HL-60 (cell line): ENCODE measurements at regions not wholly inside any gene's neighbourhood (a gene's known extent, or its start where the extent isn't known, plus 50 kb on each side); places are given as distances from the start of the nearest gene placed in this dataset.

Source experiments
- REST ChIP-seq: IDR thresholded peaks from 2 replicates; pipeline ENCODE4 v1.6.1; 2012; ENCODE audit warnings: low read depth; ENCODE audit not compliant: insufficient replicate concordance
- TF ChIP-seq, protein P1 (sequence below): IDR thresholded peaks from one replicate; pipeline ENCODE4 v1.5.1; 2011; ENCODE audit warnings: low read length, control low read depth, inconsistent platforms; ENCODE audit not compliant: insufficient read depth

DNA sequence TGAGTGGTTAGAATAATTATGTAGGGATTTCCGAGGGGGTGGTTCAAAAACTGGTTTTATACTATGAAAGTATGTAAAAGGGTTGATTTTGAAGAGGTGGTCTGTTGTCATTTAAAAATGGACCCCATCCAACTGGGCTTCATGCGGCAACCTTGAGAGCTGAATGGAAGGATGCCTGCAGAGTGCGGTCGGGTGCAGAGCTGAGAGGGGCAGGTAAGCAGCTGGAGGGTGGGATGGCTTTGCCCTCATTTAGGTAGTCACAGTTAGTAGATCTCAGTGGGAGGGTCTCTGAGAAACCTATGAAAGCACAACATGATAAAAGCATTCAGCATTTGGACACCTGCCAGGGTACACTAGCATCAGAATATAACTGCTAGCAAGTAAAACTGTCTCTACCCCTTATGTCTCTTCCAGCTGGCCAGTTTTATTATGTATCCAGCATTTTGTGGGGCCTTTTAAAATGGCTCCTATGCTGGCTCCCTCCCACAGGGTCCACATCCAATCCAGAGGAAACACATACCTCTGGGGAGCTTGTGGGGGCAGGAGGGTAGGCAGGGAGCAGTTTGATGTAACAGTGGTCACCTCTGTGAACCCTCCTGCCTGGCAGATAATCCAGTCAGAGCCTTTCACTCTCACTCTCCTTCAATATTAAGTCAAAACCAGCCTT is 75.9 kb upstream of the MAGI2 start:
- TF ChIP-seq REST = no peak
- TF ChIP-seq, protein P1, sequence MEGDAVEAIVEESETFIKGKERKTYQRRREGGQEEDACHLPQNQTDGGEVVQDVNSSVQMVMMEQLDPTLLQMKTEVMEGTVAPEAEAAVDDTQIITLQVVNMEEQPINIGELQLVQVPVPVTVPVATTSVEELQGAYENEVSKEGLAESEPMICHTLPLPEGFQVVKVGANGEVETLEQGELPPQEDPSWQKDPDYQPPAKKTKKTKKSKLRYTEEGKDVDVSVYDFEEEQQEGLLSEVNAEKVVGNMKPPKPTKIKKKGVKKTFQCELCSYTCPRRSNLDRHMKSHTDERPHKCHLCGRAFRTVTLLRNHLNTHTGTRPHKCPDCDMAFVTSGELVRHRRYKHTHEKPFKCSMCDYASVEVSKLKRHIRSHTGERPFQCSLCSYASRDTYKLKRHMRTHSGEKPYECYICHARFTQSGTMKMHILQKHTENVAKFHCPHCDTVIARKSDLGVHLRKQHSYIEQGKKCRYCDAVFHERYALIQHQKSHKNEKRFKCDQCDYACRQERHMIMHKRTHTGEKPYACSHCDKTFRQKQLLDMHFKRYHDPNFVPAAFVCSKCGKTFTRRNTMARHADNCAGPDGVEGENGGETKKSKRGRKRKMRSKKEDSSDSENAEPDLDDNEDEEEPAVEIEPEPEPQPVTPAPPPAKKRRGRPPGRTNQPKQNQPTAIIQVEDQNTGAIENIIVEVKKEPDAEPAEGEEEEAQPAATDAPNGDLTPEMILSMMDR = no peak
